OCI-LY3 (cell line): ENCODE measurements at regions not wholly inside any gene's neighbourhood (a gene's known extent, or its start where the extent isn't known, plus 50 kb on each side); places are given as distances from the start of the nearest gene placed in this dataset.

Experiments used
- H2AFZ ChIP-seq: fragments of 200-600, 300-600 bp; shearing (Covaris generic); 2 replicates; pipeline ENCODE4 v1.6.0; 2014; ENCODE audit warnings: antibody characterized with exemption, low read depth, low read length
- H3K27ac ChIP-seq: fragments of 200-600, 300-600 bp; sonication (generic); 2 replicates; pipeline ENCODE4 v1.5.1; 2014; ENCODE audit warnings: mild to moderate bottlenecking, low read length, moderate library complexity, mixed read lengths
- H3K27me3 ChIP-seq: fragments of 200-600, 300-600 bp; sonication (generic); 2 replicates; pipeline ENCODE4 v1.6.1; 2014; ENCODE audit warnings: low read depth, low read length, mixed read lengths
- H3K36me3 ChIP-seq: fragments of 200-600, 300-600 bp; sonication (generic); replicated peaks from 2 replicates; pipeline ENCODE3; 2014; ENCODE audit warnings: low read depth, low read length, mixed read lengths
- H3K4me1 ChIP-seq: fragments of 300-600, 200-600 bp; sonication (generic); 2 replicates; pipeline ENCODE4 v1.6.1; 2014; ENCODE audit warnings: low read length, mixed read lengths
- H3K4me2 ChIP-seq: fragments of 200-600, 300-600 bp; sonication (generic); 2 replicates; pipeline ENCODE4 v1.6.1; 2014; ENCODE audit warnings: low read length, mixed read lengths
- H3K4me3 ChIP-seq: fragments of 300-600, 200-600 bp; sonication (generic); 2 replicates; pipeline ENCODE4 v1.5.1; 2014; ENCODE audit warnings: antibody characterized with exemption, mild to moderate bottlenecking, low read length, moderate library complexity
- H3K79me2 ChIP-seq: fragments of 300-600, 200-600 bp; shearing (Covaris generic); 2 replicates; pipeline ENCODE4 v1.6.1; 2014; ENCODE audit warnings: mild to moderate bottlenecking, low read length, mixed read lengths
- H3K9ac ChIP-seq: fragments of 300-600, 200-600 bp; shearing (Covaris generic); 2 replicates; pipeline ENCODE4 v1.6.0; 2014; ENCODE audit warnings: mild to moderate bottlenecking, low read length, moderate library complexity
- H3K9me3 ChIP-seq: fragments of 200-600, 300-600 bp; shearing (Covaris generic); 2 replicates; pipeline ENCODE4 v1.6.1; 2014; ENCODE audit warnings: low read length, mixed read lengths; ENCODE audit not compliant: insufficient read depth
- H4K20me1 ChIP-seq: fragments of 200-600, 300-600 bp; sonication (generic); 2 replicates; pipeline ENCODE4 v1.6.1; 2016; ENCODE audit warnings: low read length, mixed read lengths; ENCODE audit not compliant: insufficient read depth
- EZH2phosphoT487 ChIP-seq: fragments of 200-600 bp; shearing (Covaris generic); IDR thresholded peaks from 2 replicates; pipeline ENCODE4 v1.6.1; 2018; ENCODE audit warnings: antibody characterized with exemption, mixed run types, low read depth
- TF ChIP-seq, protein P1 (sequence below): fragments of 200-600, 300-600 bp; sonication (generic); IDR thresholded peaks from 2 replicates; pipeline ENCODE4 v1.5.1; 2014; ENCODE audit warnings: antibody characterized with exemption, low read length, low read depth

DNA sequence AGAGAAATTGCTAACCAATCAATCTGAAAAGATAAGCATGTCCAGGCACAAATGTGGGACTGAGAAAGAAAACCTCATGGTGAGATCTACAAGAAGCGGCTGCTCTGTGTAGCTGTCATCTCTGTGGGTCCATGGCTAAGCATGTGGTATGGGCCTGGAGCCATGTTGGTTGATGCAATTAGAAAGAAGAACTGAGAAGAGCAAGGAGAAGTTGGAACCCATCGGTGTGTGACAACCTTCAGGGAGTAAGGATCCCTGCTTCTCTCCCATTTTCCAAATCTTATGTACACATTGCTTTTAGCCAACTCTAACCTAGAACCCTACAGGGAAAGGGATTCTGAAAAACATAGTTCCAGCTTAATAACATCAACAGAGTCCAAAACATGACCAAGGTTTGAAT, 890.2 kb downstream of the FSTL5 start:
- H3K36me3 ChIP-seq = peaks cover 7% of the 10 kb centered on the region
- peak overlapping the region; percentile 41 for H3K27ac ChIP-seq
- H3K4me3 ChIP-seq = no peak overlapping the region
- H2AFZ ChIP-seq = 0 out of 2 replicates have a peak overlapping the region, but pooled peaks have one; percentile 24
- peak overlapping the region; percentile 21 for H3K4me2 ChIP-seq
- H4K20me1 ChIP-seq = no peaks in the 10 kb centered on the region
- no peak for TF ChIP-seq EZH2phosphoT487
- TF ChIP-seq, protein P1, sequence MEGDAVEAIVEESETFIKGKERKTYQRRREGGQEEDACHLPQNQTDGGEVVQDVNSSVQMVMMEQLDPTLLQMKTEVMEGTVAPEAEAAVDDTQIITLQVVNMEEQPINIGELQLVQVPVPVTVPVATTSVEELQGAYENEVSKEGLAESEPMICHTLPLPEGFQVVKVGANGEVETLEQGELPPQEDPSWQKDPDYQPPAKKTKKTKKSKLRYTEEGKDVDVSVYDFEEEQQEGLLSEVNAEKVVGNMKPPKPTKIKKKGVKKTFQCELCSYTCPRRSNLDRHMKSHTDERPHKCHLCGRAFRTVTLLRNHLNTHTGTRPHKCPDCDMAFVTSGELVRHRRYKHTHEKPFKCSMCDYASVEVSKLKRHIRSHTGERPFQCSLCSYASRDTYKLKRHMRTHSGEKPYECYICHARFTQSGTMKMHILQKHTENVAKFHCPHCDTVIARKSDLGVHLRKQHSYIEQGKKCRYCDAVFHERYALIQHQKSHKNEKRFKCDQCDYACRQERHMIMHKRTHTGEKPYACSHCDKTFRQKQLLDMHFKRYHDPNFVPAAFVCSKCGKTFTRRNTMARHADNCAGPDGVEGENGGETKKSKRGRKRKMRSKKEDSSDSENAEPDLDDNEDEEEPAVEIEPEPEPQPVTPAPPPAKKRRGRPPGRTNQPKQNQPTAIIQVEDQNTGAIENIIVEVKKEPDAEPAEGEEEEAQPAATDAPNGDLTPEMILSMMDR = no peak
- H3K27me3 ChIP-seq = no peaks in the 10 kb centered on the region
- no peaks in the 10 kb centered on the region for H3K79me2 ChIP-seq
- H3K9ac ChIP-seq = no peak overlapping the region
- H3K9me3 ChIP-seq = no peaks in the 10 kb centered on the region; the same call in 1 of the 2 replicates
- peaks cover 19% of the 10 kb centered on the region for H3K4me1 ChIP-seq

GRCh38 chr4:161260819-161261218, 903.0 kb downstream of the FSTL5 start:
- Histone ChIP-seq H3K27ac (no peak overlapping the region), H3K4me1 (peaks cover 5% of the 10 kb centered on the region; the same call in 1 of the 2 replicates), H3K9ac (no peak overlapping the region), H2AFZ (no peak overlapping the region), H4K20me1 (no peaks in the 10 kb centered on the region), H3K9me3 (no peaks in the 10 kb centered on the region), H3K27me3 (no peaks in the 10 kb centered on the region), H3K4me2 (no peak overlapping the region), H3K36me3 (no peaks in the 10 kb centered on the region), H3K79me2 (no peaks in the 10 kb centered on the region), H3K4me3 (no peak overlapping the region)
- no peak for TF ChIP-seq EZH2phosphoT487
- TF ChIP-seq, protein P1 = no peak

DNA sequence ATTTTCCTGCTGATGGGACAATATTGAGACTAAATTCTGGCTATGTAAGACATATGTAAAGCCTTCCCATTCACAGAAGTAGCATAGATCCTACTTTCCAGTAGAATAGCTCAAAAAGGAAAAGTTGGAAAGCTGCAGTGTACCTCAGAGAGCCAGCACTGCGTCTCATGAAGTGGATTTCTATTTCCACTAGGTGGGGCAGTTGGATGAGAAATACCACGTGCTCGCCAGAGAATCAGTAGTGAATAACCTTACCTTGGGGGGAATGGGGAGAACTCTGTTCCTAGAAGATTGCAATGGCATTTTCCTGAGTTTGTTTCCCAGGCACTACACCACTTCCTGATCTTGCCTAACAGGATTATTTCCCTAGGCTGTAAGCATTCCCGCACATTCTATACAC, 907.1 kb downstream of the FSTL5 start:
- no peak overlapping the region for H3K27ac ChIP-seq
- H4K20me1 ChIP-seq = no peaks in the 10 kb centered on the region
- peak overlapping the region; percentile 60; the same call in 1 of the 2 replicates for H2AFZ ChIP-seq
- no peaks in the 10 kb centered on the region for H3K79me2 ChIP-seq
- peak overlapping the region; percentile 24; the same call in 1 of the 2 replicates for H3K4me2 ChIP-seq
- no peak overlapping the region for H3K9ac ChIP-seq
- TF ChIP-seq, protein P1 = peak; percentile 90
- no peak for TF ChIP-seq EZH2phosphoT487
- no peaks in the 10 kb centered on the region for H3K9me3 ChIP-seq
- H3K4me3 ChIP-seq = no peak overlapping the region
- peaks cover 5% of the 10 kb centered on the region; the same call in 1 of the 2 replicates for H3K4me1 ChIP-seq
- H3K36me3 ChIP-seq = no peaks in the 10 kb centered on the region
- H3K27me3 ChIP-seq = no peaks in the 10 kb centered on the region

GRCh38 chr4:161256172-161256571, 907.6 kb downstream of the FSTL5 start:
- Histone ChIP-seq H4K20me1 (no peaks in the 10 kb centered on the region), H3K4me2 (no peak overlapping the region), H3K4me1 (peaks cover 5% of the 10 kb centered on the region; the same call in 1 of the 2 replicates), H3K27ac (no peak overlapping the region), H3K9me3 (no peaks in the 10 kb centered on the region), H3K9ac (no peak overlapping the region), H3K4me3 (no peak overlapping the region), H3K36me3 (no peaks in the 10 kb centered on the region), H2AFZ (no peak overlapping the region), H3K27me3 (no peaks in the 10 kb centered on the region), H3K79me2 (no peaks in the 10 kb centered on the region)
- TF ChIP-seq EZH2phosphoT487 = no peak
- TF ChIP-seq, protein P1 = no peak
